ENCODE measurements at regions not wholly inside any gene's neighbourhood (a gene's known extent, or its start where the extent isn't known, plus 50 kb on each side); places are given as distances from the start of the nearest gene placed in this dataset.

DNA sequence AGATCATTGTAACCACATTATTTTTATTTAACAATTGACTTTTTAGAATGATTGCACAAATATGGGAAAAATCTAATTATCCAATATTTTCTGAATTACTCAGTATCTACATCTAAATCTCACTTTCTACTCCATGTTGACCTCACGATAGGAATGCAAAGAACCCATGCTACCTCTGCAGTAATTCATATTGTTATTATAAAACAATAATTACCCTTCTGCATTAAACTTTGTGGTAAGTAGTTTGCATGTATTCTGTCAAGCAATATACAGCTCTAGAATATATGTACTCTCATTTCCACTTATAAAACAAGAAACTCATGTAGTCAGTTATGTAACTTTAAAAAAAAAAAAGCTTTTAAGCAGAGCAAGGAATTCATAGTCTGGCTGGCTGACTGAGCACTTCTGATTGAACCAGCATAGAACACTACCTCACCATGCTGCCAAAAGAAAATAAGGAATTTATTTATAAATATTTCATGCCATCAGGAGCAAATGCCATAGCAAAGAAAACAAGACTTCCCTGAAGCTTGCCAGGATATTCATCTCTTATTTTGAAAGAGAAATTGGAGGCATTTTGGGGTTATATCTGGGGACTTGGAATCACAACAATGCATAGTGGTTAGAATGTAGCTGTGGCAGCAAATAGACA, 895.7 kb downstream of the XPNPEP1 start:
- TF ChIP-seq CTCF (IDR thresholded peaks at IDR 0.05), result no peak

DNA sequence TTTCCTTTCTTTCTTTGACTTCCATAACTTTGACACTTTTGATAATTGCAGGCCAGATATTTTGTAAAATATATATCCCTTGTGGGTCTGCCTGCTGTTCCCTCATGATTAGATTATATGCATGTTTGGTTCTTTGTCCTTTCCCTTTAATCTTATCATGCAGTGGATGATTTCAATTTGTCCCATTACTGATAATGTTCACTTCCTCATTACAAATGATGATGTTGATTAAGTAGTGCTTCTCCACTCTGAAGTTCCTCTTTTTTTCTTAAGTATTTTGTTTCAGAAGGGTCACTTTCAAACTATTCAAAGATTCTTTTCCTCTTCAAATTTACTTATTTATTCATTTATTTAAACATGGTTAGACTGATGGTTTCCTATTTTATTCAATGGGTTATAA, 898.1 kb downstream of the XPNPEP1 start:
- DNase-seq (no peak), ATAC-seq (ENCODE audit: low read depth) (no peak)
- intact Hi-C loops (cut with micrococcal nuclease), result no loop called here
- Mint-ChIP-seq H3K4me3 (no peak overlapping the region), H3K36me3 (ENCODE audit: low read depth) (no peaks in the 10 kb centered on the region), H3K27ac (no peak overlapping the region), H3K4me1 (peaks cover 7% of the 10 kb centered on the region), H3K27me3 (no peaks in the 10 kb centered on the region), H3K9me3 (no peaks in the 10 kb centered on the region)
- POLR2A ChIA-PET, result no interaction called here
- CTCF ChIA-PET, result no interaction called here
- no peak for TF ChIP-seq CTCF (IDR thresholded peaks at IDR 0.05)

More for the DNA sequence above, 895.7 kb downstream of the XPNPEP1 start:
- Mint-ChIP-seq H3K27me3 (peaks cover 5% of the 10 kb centered on the region), H3K4me1 (peaks cover 7% of the 10 kb centered on the region), H3K4me3 (no peak overlapping the region), H3K36me3 (ENCODE audit: low read depth) (no peaks in the 10 kb centered on the region), H3K27ac (no peak overlapping the region), H3K9me3 (no peaks in the 10 kb centered on the region)
- intact Hi-C loops (cut with micrococcal nuclease), result no loop called here
- ATAC-seq (ENCODE audit: low read depth) (no peak), DNase-seq (no peak)
- POLR2A ChIA-PET, result no interaction called here
- CTCF ChIA-PET, result interaction anchor here (0.5 kb wide), 1 partner anchor 55 kb away, joined by 3 read pairs; no protein-coding TSS in a partner anchor

GRCh38 chr10:109022417-109023049, 900.8 kb downstream of the XPNPEP1 start:
- TF ChIP-seq CTCF (IDR thresholded peaks at IDR 0.05), result no peak
- no peaks in the 10 kb centered on the region for H3K27me3 Mint-ChIP-seq
- intact Hi-C loops (cut with micrococcal nuclease), result no loop called here

DNA sequence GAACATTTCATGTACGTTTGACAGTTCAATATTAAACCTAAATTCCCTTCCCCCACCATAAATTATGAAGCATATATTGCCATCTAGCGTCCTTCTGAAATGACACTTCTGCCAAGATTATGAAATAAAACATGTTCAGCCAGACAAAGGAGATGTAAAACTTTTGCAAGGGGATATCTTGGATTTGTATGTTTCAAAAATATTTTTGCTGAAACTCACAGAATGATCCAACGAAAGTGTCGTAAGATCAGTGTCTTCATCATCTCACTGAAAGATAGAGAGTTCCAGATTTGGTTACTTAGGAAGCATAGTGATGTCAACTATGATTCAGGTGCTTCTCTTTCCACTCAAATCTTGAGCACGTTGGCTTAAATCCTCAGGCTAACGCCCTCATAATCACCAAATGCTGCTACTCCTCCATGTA, 904.3 kb downstream of the XPNPEP1 start:
- DNase-seq, result no peak
- H3K4me3 Mint-ChIP-seq, result no peak overlapping the region
- POLR2A ChIA-PET, result no interaction called here

More at GRCh38 chr10:109022417-109023049, 900.8 kb downstream of the XPNPEP1 start:
- H3K4me1 Mint-ChIP-seq, result peaks cover 7% of the 10 kb centered on the region
- ChIA-PET POLR2A (no interaction called here), CTCF (no interaction called here)
- no peaks in the 10 kb centered on the region for H3K36me3 Mint-ChIP-seq (ENCODE audit: low read depth)
- no peak for DNase-seq
- H3K27ac Mint-ChIP-seq, result no peak overlapping the region
- ATAC-seq (ENCODE audit: low read depth), result no peak
- H3K4me3 Mint-ChIP-seq, result no peak overlapping the region
- H3K9me3 Mint-ChIP-seq, result no peaks in the 10 kb centered on the region

More for the DNA sequence above, 904.3 kb downstream of the XPNPEP1 start:
- no peak for TF ChIP-seq CTCF (IDR thresholded peaks at IDR 0.05)
- H3K9me3 Mint-ChIP-seq, result no peaks in the 10 kb centered on the region
- H3K36me3 Mint-ChIP-seq (ENCODE audit: low read depth), result no peaks in the 10 kb centered on the region
- intact Hi-C loops (cut with micrococcal nuclease), result no loop called here
- no peaks in the 10 kb centered on the region for H3K4me1 Mint-ChIP-seq
- CTCF ChIA-PET, result no interaction called here
- H3K27ac Mint-ChIP-seq, result no peak overlapping the region
- ATAC-seq (ENCODE audit: low read depth), result no peak
- H3K27me3 Mint-ChIP-seq, result no peaks in the 10 kb centered on the region
